Posterior vena cava (tissue), 2 donors: ENCODE measurements at regions not wholly inside any gene's neighbourhood (a gene's known extent, or its start where the extent isn't known, plus 50 kb on each side); places are given as distances from the start of the nearest gene placed in this dataset.

Experiments used
- DNase-seq: peaks from one replicate; pipeline ENCODE4 v3.0.0-alpha.2; 2020; ENCODE audit warnings: low spot score
- intact Hi-C, 2 donors: fragments of 100-400 bp; cut with DNase I; formaldehyde crosslinking; loops; one replicate each; pipeline versions ENCODE4 v1.14.1 to v1.14.2; 2022 to 2023
- donor health status: DM: yes; HTN: yes; CAD: no.
- donor health status: DM: yes; HTN: yes; CAD: no.

DNA sequence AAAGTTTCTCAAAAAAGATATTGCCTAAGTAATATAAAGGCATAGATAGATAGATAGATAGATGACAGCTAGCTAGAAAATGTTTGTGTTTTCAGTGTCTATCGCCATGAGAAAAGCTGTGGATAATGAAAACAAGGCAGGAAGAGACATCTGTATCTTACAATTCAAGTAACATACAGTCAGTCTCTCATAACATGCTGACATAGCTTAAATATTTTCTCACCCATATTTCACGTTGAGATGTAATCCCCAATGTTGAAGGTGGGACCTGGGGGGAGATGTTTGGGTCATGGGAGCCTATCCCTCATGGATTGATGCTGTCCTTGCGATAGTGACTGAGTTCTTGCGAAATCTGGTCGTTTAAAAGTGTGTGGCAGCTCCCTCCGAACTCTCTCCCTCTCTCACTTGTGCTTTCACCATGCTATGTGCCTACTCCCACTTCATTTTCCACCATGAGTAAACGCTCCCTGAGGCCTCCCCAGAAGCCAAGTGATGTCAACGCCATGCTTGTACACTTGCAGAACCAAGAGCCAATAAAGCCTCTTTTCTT, 856.8 kb upstream of the ADAMTS5 start:
- intact Hi-C loops = no loop called here
- DNase-seq = no peak

DNA sequence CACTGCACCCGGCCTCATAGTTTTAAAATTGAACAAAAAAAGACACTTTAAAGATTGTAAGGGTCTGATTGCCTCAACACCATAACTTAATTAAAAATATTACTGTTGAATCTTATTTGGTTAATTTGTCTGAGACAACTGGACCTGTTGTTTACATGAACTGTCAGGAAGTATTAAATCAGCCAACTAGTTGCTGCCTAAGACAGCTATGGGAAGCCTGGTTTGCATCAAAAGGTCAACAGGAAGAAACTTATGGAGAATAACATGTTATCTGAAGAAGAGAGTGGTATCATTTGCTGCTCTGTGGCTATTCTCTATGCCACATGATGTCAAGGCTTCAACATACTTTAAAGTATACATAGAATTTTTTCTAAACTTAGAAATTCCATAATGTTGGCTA, 853.5 kb upstream of the ADAMTS5 start:
- DNase-seq = no peak
- intact Hi-C loops = no loop called here

DNA sequence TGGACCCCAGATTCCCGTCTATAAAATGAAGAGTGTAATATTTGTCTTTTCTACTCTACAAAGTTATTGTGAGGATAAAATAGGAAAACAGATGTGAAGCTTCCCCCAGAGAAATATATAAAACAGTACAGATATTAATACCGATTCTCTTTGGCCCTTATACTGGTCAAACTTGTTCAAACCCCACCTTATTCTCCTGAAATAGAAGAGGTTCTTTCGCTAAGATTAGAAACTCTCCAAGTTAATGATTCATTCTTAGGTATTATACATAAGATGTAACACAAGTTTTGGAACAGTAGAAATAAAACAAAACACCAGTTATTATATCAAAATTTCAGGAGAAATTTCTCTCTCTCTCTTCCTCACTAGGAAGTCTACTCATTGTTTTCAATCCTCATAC, 852.4 kb upstream of the ADAMTS5 start:
- DNase-seq = no peak
- intact Hi-C loops = no loop called here

DNA sequence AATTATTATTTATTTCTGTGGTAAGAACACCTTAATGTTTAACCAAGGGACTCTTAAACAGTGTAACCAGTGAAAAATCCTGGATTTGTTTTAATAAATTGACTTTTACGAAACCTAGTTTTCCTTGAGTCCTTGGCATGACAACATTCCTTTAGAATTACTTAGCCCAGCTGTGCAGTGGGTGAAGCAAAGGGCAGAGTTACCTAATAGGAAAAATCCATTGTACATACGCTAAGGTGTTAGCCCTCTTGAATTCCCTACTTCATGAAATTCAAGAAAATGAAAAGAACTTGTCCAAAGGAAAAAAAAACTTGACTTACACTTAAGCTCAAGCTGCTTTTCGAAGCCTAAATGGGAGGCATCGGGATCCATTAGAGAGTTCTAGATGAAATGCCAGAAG, 852.0 kb upstream of the ADAMTS5 start:
- no peak for DNase-seq
- intact Hi-C loops = no loop called here

DNA sequence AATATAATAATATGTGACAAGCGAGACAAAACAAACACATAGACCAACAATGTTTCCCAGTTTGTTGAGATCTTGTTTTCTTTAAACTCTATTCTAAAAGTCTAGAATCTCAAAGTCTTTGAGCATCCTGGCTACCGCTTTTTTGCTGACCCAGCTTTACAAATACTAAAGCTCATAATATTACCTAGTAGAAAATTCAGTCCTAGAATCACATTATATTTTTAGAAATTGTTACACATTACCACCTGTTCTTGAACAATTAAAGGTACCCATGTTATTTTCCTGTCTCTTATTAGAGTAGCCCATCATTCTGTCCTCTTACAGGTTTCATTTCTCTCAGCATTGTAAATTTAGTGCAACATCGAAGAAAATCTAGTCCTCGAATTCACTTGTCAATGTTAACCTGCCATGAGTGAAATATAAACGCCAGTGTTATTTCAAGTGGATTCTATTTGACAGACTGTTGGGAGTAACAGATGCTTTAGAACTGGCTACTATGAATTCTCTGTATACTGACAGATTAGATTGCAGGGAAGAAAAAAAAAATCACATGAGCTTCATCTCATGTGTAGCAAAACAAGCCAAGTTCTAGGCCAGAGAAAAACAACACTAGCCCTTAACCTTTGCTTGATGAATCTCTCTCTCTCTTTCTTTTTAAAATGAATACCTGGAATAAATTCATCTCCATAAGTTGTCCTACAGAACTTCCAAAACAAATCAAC, 851.2 kb upstream of the ADAMTS5 start:
- intact Hi-C loops = no loop called here
- no peak for DNase-seq

DNA sequence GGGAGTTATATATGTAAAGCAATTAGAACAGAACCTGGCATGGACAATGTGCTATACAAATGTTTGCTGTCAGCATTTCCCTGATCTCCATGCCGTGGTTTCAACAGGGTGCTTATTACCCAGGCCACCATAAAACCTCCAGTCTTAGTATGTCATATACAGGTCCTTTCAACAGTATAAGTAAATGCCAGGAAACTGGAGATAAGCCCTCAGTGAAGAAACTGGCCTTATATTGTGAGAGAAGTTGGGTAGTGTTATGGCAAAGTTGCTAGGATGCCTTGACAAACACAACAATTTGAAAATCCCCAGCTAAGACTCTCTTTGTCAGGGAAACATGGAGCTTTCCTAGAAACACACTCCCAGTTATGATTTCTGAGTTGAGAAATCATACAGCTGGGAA, 850.2 kb upstream of the ADAMTS5 start:
- DNase-seq = no peak
- intact Hi-C loops = no loop called here

DNA sequence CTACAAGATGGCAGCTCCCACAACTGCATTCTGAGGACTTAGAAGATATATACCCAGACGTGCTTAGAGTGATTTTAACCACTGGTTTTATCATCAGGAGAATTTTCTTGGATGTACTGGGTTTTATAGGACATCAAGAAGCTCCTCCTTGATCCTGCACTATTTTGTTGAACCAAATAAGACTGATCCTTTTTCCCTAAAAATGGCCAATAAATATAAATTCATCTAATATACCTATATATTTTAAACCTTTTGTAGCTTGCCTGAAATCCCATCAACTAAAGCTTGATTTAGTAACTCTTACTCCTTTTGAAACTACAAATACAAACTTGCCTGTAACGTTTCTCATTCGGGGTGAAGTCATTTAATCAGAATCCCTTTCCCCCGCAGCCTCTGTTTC, 849.4 kb upstream of the ADAMTS5 start:
- intact Hi-C loops = no loop called here

DNA sequence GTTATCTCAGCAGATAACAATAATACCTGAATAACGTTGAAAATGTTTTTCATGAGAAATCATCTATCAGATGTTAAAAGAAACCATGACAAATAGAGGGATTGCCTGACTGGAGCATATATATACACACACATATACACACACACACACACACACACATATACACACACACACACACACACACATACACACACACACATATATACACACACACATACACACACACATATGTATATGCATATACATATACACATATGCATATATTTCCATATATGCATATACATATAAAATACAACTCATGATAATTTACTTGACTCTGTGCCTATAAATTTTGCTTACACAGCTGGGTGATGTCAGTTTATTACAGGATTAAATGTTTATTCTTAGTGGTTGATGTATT, 847.3 kb upstream of the ADAMTS5 start:
- intact Hi-C loops = no loop called here
- no peak for DNase-seq

More for the DNA sequence above, 849.4 kb upstream of the ADAMTS5 start:
- no peak for DNase-seq

DNA sequence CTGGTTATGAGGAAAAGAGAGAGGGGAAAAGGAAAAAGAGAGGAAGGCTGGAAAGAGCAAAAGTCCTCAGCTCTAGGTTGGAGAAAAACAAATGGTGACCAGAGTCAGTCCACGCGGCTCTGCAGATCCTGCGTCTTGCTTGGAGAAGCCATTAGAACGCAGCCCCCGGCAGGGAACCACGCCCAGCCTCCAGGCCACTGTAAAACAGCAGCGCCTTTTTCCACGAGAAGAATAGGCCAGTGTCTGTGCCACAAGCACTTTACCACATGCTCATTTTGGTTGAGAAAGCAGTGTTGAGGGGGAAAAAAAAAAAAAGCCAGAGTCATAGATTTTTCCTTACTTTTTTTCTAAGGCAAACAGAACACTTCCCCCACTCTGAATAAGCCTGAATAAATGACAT, 846.9 kb upstream of the ADAMTS5 start:
- DNase-seq = no peak
- intact Hi-C loops = no loop called here

DNA sequence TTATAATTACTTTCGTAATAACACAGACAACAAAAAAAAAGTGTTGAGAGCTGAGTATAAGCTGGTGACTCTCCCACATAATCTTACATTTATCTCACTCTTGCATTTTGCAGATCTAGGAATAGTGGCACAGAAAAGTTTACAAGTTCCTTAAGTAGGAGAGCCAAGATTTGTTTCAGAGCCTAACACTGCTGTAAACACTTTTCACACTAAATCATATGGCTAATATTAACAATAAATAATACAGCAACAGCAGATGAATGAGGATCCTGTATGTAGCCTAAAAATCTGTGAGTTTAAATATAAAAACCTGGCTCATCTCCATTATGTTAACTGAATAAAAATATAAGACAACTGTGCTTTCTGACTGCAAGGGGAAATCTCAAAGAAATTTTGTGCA, 846.5 kb upstream of the ADAMTS5 start:
- DNase-seq = no peak
- intact Hi-C loops = no loop called here

DNA sequence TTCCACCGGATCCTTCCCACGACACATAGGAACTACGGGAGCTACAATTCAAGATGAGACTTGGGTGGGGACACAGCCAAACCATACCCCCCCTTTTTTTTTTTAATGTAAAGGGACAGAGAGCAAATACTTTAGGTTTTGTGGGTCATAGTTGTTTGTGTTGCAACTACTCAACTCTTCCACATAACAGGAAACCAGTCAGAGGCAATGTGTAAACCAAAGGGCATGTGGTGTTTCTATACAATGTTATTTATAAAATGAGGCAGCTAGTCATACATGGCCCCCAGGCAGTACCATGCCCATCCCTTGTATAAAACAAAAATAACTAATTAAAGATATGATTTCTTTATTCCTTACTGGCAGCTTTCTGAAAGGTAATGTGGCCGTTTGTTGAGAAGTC, 845.4 kb upstream of the ADAMTS5 start:
- intact Hi-C loops = no loop called here
- DNase-seq = no peak

DNA sequence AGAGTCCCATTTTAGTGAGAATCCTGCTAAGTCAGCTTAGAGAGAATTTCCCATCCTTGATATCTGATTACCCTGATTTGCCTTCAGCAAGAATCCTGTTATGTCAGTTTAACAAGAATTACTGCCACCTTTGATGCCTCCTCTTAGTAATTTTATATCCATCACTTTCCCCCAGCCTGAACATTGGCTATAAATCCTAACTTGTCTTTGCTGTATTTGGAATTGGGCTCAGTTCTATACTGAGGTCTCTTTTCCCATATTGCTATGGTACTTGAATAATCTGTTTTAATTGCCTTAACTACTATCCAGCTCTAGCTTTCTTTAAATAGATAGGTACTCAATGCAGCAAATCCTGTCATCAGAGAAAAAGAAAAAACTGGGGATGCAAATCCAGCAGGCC, 842.0 kb upstream of the ADAMTS5 start:
- intact Hi-C loops = no loop called here
- no peak for DNase-seq

DNA sequence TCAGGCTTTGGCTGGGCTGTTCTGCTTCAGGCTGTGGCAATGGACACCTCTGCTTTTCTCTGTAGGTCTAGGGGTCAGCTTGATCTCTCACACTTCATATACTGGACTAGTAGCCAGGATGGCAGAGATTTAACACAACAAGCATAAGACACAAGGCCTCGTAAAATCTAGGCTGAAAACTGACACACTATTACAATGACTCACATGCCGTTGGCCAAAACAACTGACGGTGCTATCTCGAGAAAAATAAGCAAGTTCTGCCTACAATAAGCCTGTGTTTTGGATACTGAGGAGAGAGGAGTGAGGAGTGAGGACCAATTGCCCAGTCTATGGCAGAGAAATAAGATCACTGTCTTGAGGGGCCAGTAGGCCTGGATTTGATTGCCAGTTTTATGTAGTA, 840.7 kb upstream of the ADAMTS5 start:
- intact Hi-C loops = no loop called here

DNA sequence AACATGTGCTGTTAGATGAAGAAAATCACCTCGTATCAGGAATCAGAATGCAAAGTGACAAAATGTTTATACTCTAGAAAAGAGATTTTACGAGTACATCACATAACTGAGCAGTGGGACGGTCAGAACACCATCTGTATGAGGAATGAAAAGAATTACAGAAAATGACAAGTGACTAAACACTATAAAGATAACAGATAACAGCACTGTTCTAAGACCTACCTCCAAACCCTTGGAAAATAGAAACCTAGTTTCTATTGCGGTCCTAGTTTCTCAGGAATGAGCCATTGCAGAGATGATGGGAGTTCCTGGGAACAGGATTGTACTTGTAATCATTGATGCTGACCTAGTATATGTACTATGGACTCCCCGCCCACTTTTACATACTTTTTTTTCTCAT, 839.4 kb upstream of the ADAMTS5 start:
- intact Hi-C loops = no loop called here
- DNase-seq = no peak

More for the DNA sequence above, 840.7 kb upstream of the ADAMTS5 start:
- DNase-seq = no peak

DNA sequence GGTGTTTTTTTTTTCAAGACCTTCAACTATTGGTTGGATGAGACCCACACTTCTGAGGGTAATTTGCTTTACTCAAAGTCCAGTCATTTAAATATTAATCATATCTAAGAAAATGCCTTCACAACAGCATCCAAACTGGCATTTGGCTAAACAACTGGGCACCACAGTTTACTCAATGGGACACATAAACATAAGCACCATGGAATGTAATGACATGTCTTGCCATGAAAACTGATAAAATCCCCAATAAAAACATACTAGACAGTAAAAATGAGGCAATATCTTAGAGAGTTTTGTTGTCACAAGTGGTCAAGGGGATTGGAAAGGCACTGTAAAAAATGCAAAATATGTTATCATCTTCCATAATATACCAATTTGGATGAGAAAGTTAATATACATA, 838.8 kb upstream of the ADAMTS5 start:
- no peak for DNase-seq
- intact Hi-C loops = no loop called here

DNA sequence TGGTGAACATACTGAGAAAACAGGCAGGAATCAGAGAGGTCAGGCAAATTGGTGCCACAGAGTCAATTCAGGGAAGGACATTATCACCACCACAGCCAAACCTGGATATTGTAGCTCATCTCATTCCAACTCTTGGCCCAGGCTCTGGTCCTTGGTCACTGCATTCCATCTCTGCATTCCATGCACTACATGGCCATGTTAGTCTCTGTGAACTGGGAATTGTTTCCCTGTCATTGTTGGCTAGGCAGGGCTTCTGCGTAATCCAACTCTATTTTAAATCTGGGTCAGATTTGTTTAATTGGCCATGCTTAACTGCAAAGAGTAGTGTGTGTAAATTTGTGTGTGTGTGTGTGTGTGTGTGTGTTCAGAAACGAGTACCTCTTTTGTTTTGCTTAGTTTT, 837.6 kb upstream of the ADAMTS5 start:
- intact Hi-C loops = no loop called here
- no peak for DNase-seq

DNA sequence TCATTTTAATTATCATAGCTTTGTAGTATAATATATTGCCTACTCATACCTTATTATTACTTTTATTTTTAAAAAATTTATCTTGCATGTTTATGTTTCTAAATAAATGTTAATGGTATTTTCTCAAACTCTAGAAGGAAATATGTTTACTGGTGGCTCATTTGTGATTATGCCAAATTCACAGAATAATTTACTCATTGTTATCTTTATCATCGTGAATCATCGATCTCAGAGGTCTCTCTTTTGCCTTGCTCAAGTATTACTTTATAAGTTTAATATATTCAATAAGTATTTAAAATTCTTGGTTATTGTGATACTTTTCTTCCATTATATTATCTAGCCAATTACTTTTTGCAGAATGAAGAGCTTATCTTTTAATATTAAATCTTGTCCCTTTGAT, 836.7 kb upstream of the ADAMTS5 start:
- DNase-seq = no peak
- intact Hi-C loops = no loop called here

DNA sequence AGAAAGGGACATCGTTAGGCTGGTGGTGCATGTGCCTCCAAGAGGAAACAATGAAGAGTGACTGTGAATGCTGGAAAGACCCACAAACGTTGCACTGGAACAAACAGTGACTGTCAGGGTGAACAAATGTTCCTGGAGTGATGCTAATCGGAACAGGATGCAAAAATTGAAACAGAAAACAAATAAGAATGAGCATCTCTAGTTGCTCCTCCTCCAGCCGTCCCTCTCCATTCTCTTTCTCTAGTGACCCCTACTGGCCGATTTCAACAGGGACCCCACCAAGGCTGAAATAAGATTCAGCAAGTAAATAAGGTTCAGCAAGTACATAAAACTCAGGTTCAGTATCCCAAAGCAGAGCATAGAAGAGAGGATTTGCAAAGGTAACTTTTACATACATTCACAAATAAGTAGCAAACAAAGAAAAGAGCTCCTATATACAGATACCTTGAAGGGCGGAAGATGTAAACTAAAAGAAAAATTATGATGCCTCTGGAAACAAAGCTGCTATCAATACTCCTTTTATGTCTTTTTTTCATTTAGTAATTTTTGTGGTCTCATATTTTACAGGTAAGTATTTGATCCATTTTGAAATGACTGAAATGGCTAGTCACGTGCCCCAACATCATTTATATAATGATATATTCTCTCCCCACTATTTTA, 836.1 kb upstream of the ADAMTS5 start:
- intact Hi-C loops = no loop called here

DNA sequence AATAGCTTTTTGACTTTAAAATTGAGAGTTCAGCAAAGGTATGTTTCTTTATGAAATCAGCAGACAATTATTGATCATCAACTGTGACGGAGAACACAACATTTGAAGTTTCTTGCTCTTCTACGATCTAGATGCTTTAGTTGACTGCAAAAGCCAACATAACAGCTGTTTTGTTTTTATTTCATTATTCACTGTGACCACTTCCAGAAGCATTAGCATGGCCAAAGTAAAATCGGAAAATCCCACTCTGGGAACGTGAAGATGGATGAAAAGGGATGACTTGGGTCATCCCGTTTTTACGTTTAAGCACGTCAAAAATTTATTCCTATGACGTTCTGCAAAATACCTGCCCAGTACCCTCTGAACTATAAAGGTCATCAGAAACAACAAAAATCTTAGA, 833.0 kb upstream of the ADAMTS5 start:
- intact Hi-C loops = no loop called here
- DNase-seq = no peak

More for the DNA sequence above, 836.1 kb upstream of the ADAMTS5 start:
- no peak for DNase-seq

DNA sequence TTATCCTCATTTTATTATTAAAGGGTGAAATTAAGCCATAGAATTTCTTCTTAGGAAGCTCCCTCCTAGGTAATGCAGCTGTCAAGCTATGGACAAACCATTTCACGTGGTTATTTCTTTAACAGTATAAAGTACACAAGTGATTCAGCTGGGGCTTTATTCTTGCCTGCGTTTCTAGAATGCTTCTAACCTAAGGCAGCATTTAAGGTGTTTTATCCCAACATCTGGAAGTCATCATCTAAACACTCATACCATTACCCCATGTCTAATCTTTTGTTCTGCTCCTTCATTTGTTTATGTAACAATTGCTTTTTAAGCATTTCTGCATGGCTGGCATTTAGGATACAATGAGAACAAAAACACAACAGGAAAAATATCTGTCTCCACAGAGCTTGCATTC, 829.2 kb upstream of the ADAMTS5 start:
- no peak for DNase-seq
- intact Hi-C loops = no loop called here

DNA sequence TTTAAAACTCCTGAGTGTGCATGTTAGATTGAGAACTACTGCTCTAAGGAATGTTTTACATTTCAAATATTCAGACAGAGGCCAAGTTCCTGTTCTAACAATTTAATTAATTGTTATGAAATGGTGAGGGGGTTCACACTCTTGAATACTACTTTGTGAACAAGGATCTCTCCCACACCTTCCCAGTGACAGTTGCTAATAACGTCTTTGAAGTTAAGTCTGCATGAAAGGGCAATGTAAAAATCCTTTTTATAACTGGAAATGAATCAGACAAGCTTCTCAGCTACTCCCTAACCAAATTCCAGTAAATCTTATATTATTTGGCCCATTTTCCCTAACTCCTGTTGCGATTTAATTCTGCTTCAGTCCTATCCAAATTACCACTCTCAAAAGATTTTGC, 828.5 kb upstream of the ADAMTS5 start:
- DNase-seq = no peak
- intact Hi-C loops = no loop called here
